ENCODE measurements at regions not wholly inside any gene's neighbourhood (a gene's known extent, or its start where the extent isn't known, plus 50 kb on each side); places are given as distances from the start of the nearest gene placed in this dataset.
"Not testable (repeated sequence)": the region's sequence is repeated elsewhere in the genome, so short reads cannot be mapped to it uniquely, and the experiment has no call there.

GRCh38 chr2:111320965-111321364 lies 200.3 kb downstream of the BCL2L11 start:
- DNase-seq = not testable (repeated sequence)

GRCh38 chr2:111323384-111323783 lies 202.7 kb downstream of the BCL2L11 start:
- DNase-seq = not testable (repeated sequence)

GRCh38 chr2:111327726-111328125 lies 207.0 kb downstream of the BCL2L11 start:
- DNase-seq = not testable (repeated sequence)

GRCh38 chr2:111329309-111329708 lies 208.6 kb downstream of the BCL2L11 start:
- not testable (repeated sequence) for DNase-seq

- not testable (repeated sequence) for DNase-seq
Observed at GRCh38 chr2:111331099-111331724, 210.5 kb downstream of the BCL2L11 start.

DNA sequence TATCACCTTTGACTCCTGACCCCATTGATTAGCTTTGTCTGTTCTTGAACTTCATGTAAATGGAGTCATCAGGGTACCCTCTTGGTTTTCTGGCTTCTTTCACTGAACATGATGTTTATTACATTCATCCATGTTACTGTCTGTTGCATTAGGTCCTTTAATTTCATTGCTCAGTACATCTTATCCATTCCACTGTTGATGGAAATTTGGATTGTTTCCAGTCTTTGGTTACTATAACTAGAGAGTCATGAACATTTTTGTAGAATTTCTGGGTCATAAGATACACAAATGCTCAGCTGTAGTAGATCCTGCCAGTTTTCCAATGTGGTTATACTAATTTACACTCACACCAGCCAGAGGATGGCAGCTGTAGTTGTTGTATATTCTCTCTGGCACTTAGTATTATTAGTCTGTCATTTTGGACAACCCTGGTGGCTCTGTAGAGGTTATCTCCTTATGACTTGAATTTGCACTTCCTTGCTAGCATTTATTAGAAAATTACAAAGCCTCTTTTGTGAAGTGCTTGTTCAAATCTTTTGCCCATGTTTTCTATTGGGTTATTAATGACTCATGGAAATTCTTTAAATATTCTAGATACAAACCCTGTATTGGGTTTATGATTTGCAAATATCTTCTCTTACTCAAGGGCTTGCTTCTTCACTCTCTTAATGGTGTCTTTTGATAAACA lies 214.7 kb downstream of the BCL2L11 start:
- DNase-seq = not testable (repeated sequence)

GRCh38 chr2:111338474-111338873 lies 217.8 kb downstream of the BCL2L11 start:
- not testable (repeated sequence) for DNase-seq

- DNase-seq = not testable (repeated sequence)
Observed at GRCh38 chr2:111339476-111339875, 218.8 kb downstream of the BCL2L11 start.

- not testable (repeated sequence) for DNase-seq
Observed at GRCh38 chr2:111344590-111344989, 223.9 kb downstream of the BCL2L11 start.

DNA sequence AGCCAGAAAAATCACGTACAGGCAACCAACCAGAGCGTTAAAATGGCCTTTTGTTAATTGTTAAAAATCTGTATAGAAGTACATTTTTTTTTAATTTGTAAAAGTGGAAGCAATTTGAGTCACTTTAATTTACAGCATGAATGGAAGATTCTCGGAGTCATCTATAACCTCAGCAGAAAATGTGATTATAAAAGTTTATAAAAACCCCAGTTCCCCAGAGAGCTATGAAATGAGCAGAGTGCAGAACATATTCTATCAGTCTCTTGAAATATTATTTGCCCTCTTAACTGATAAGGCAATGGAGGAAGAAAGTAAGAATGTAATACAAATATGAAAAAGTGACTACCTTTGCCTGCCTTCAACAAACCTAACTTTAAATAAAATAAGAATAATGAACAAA lies 224.7 kb downstream of the BCL2L11 start:
- not testable (repeated sequence) for DNase-seq

GRCh38 chr2:111346018-111346930 lies 225.6 kb downstream of the BCL2L11 start:
- DNase-seq = not testable (repeated sequence)

- not testable (repeated sequence) for DNase-seq
Observed at GRCh38 chr2:111347695-111348094, 227.0 kb downstream of the BCL2L11 start.

- DNase-seq = not testable (repeated sequence)
Observed at GRCh38 chr2:111348316-111348715, 227.6 kb downstream of the BCL2L11 start.

DNA sequence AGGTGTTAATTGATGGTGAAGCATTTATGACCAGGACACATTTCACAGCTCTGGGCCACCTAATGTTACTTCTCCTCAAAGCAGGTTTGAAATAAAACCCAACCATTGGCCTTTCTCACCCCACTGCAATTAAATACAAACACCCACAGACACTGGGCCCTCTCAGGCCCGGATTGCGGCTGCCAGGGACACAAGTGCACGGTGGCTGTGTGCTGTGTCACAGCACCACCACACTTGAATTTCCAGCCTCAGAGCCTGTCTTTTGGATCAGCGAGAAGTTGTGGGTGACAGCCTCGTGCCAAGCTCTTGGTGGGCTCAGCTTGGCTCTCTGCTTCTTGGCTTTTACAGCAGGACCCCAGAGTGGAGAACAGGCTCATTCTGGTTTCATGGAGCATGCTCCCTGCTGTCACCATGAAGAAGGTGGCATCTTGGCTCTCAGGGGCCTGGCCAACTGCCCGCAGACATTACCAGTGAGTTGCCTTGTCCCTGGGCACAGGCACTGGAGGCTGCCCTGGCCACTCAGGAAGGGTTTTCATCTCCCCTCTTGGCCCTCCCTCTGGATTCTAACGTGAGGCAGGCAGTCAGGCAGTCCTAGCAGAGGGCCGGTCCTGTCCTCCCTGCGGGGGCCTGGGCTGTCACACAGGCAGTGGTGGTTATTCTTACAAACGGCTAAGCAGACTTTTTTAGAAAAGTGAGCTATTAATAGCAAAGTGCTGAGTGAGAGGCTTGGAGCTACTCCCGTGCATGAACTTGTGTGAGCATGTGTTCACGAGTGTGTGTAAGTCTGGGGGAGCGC lies 234.5 kb downstream of the BCL2L11 start:
- not testable (repeated sequence) for DNase-seq

GRCh38 chr2:111355823-111356511 lies 235.3 kb downstream of the BCL2L11 start:
- not testable (repeated sequence) for DNase-seq

- not testable (repeated sequence) for DNase-seq
Observed at GRCh38 chr2:111356512-111357031, 235.9 kb downstream of the BCL2L11 start.

DNA sequence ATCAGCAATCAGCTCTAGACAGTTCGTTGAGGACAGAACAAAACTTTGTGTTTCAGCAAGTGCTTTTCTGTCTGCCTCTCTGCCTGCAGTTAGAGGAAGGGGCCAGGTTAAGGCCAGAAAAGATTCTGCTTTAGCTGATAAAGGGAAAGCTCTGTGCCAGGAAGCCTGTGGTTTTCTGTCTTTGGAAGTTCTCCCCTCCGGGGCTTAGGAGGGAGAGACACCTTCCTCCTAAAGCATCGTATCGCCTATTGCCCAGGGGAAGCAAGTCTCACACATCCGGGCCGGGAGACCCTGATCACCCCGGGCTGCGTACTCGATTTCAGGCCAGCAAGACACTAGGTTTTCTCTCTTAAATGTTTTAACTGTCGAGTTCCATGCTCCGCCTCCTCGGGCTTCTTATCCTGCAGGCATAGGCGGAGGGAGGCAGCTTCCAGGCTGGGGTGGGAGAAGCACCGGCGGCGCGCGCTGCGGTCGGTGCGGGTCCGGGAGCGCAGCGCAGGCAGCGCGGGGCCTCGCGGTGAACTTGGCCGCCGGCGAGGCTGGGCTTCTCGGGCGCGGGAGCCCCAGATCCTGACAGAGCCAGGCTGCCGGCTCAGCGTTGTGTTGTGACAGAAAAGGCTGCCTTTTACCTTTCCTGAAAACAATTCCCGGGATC lies 245.4 kb downstream of the BCL2L11 start:
- DNase-seq = not testable (repeated sequence)

- DNase-seq = not testable (repeated sequence)
Observed at GRCh38 chr2:111366641-111367029, 245.9 kb downstream of the BCL2L11 start.

DNA sequence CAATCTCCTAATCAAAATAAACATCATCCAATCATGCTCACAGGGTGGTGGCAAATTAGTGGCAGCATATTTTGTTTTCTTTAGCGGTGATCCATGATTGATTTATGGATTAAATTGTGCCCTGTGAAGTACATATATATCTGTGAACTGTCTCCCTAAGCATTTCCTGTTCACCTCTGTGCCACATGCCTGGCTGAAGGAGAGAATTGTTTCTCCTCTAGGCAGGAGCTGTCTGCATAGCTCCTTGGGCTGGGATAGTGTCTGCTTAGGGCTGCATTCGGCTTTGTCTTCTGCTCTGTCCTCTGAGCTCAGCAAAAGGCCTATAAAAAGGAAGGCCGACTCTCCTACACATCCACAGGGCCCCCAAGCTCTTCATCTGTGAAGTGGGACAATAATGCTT lies 246.4 kb downstream of the BCL2L11 start:
- DNase-seq = not testable (repeated sequence)

DNA sequence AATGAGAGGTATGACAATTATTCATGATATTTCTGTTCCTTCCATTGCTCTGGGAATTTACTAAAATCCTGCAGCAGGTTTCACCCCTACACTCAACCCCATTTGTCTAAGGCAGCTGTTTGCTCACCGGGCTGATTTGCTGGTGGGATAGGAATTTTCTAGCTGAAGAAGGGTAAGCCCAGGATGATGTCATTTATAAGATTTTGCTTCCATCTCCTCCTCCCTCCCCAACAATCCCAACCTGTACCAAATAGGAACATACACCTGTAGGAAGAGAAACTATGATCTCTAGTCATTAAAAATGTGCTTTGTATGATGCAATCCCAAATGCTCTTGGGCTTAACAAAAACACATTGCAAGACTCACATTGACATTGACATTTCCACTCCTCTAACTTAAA lies 247.2 kb downstream of the BCL2L11 start:
- not testable (repeated sequence) for DNase-seq

GRCh38 chr2:111368288-111368687 lies 247.6 kb downstream of the BCL2L11 start:
- DNase-seq = not testable (repeated sequence)

Data from T-helper 1 cell (primary cell).